ENCODE measurements at regions not wholly inside any gene's neighbourhood (a gene's known extent, or its start where the extent isn't known, plus 50 kb on each side); places are given as distances from the start of the nearest gene placed in this dataset.

DNA sequence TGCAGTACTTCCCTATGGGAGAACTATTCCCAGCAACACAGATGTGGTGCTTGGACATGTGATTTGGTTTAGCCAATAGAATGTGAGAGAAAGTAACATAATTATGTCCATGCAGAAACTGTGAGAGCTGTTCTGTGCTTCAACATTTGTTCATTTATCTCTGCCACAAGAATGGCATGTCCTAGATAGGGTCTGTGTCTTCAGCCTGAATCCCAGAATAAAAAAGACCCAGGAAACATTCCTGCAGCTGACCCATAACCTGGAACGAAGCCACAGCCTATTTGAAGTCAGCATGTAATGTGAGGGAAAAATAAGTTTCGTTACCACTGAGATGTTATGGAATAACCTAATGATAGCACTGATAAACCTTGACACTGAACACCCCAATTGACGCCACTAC, 552.0 kb upstream of the USP24 start:
- 13% methylated on average over 3 of the region's 3 CpGs for WGBS (ENCODE audit: insufficient coverage, insufficient replicate concordance, low lambda C conversion rate, missing lambda C conversion rate)
- in situ Hi-C loops (cut with MboI) (no loop called here), intact Hi-C loops (cut with micrococcal nuclease; ENCODE audit: unreplicated experiment) (no loop called here)
- ATAC-seq (no peak), DNase-seq (ENCODE audit: low read depth, low spot score) (no peak), FAIRE-seq (no peak)
- Histone ChIP-seq H3K4me1 (ENCODE audit: control insufficient read depth, insufficient read depth, low read length) (no peaks in the 10 kb centered on the region), H3K27ac (ENCODE audit: control insufficient read depth, insufficient read depth) (no peak overlapping the region), H2AFZ (ENCODE audit: control insufficient read depth, low read depth, low read length) (no peak overlapping the region), H3K27me3 (replicated peaks in 1 of 2; ENCODE audit: control insufficient read depth in 2 of 2, insufficient read depth in 2 of 2, low read length in 1 of 2) (no peaks in the 10 kb centered on the region), H3K9ac (ENCODE audit: control insufficient read depth, insufficient read depth, low read length) (no peak overlapping the region), H3K9me3 (replicated peaks; ENCODE audit: control insufficient read depth, insufficient read depth, low read length) (no peaks in the 10 kb centered on the region), H3K79me2 (ENCODE audit: control insufficient read depth, insufficient read depth, low read length) (no peaks in the 10 kb centered on the region), H3K36me3 (ENCODE audit: control insufficient read depth in 2 of 2, insufficient read depth in 2 of 2, low read length in 1 of 2) (no peaks in the 10 kb centered on the region), H3K4me3 (no peak overlapping the region), H4K20me1 (ENCODE audit: control insufficient read depth, insufficient read depth) (no peaks in the 10 kb centered on the region), H3K4me2 (ENCODE audit: control insufficient read depth, insufficient read depth) (no peak overlapping the region)
- BruUV-seq (replicated peaks) = no TSS peak
- ChIA-PET CTCF (no interaction called here), RAD21 (ENCODE audit: unreplicated experiment) (no interaction called here), POLR2A (no interaction called here), SMC1A (ENCODE audit: uncharacterized antibody, unreplicated experiment) (no interaction called here)
- TF ChIP-seq BMI1 (IDR thresholded peaks at IDR 0.05; ENCODE audit: borderline replicate concordance) (no peak), TARDBP (IDR thresholded peaks at IDR 0.05; ENCODE audit: borderline replicate concordance) (no peak), SMAD5 (IDR thresholded peaks at IDR 0.05; ENCODE audit: low read depth) (no peak), CEBPB (IDR thresholded peaks at IDR 0.05; ENCODE audit: borderline replicate concordance in 1 of 2, low read depth in 2 of 2, low read length in 2 of 2) (no peak), HDAC6 (IDR thresholded peaks at IDR 0.05; ENCODE audit: unreplicated experiment) (no peak), POLR2A (IDR thresholded peaks at IDR 0.05; ENCODE audit: low read depth, low read length) (no peak), RAD21 (IDR thresholded peaks at IDR 0.05; ENCODE audit: insufficient read depth, low read depth, low read length) (no peak), ZNF207 (IDR thresholded peaks at IDR 0.05; ENCODE audit: borderline replicate concordance) (no peak), ATF7 (IDR thresholded peaks at IDR 0.05; ENCODE audit: low read depth) (no peak), NFIC (IDR thresholded peaks at IDR 0.05; ENCODE audit: low read depth, low read length) (no peak), BRCA1 (IDR thresholded peaks at IDR 0.05; ENCODE audit: low read depth, low read length) (no peak), RAD51 (IDR thresholded peaks at IDR 0.05) (no peak), POLR2AphosphoS5 (IDR thresholded peaks at IDR 0.05; ENCODE audit: low read length) (no peak), SMARCA5 (IDR thresholded peaks at IDR 0.05) (no peak), TCF3 (IDR thresholded peaks at IDR 0.05; ENCODE audit: borderline replicate concordance, insufficient read depth, low read depth, low read length) (no peak)
- TF ChIP-seq, protein P1, sequence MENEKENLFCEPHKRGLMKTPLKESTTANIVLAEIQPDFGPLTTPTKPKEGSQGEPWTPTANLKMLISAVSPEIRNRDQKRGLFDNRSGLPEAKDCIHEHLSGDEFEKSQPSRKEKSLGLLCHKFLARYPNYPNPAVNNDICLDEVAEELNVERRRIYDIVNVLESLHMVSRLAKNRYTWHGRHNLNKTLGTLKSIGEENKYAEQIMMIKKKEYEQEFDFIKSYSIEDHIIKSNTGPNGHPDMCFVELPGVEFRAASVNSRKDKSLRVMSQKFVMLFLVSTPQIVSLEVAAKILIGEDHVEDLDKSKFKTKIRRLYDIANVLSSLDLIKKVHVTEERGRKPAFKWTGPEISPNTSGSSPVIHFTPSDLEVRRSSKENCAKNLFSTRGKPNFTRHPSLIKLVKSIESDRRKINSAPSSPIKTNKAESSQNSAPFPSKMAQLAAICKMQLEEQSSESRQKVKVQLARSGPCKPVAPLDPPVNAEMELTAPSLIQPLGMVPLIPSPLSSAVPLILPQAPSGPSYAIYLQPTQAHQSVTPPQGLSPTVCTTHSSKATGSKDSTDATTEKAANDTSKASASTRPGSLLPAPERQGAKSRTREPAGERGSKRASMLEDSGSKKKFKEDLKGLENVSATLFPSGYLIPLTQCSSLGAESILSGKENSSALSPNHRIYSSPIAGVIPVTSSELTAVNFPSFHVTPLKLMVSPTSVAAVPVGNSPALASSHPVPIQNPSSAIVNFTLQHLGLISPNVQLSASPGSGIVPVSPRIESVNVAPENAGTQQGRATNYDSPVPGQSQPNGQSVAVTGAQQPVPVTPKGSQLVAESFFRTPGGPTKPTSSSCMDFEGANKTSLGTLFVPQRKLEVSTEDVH (IDR thresholded peaks at IDR 0.05; ENCODE audit: low read depth, partially characterized antibody) = no peak
- TF ChIP-seq, protein P2, sequence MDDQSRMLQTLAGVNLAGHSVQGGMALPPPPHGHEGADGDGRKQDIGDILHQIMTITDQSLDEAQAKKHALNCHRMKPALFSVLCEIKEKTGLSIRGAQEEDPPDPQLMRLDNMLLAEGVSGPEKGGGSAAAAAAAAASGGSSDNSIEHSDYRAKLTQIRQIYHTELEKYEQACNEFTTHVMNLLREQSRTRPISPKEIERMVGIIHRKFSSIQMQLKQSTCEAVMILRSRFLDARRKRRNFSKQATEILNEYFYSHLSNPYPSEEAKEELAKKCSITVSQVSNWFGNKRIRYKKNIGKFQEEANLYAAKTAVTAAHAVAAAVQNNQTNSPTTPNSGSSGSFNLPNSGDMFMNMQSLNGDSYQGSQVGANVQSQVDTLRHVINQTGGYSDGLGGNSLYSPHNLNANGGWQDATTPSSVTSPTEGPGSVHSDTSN (IDR thresholded peaks at IDR 0.05; ENCODE audit: insufficient replicate concordance, low read depth, low read length) = no peak
- TF ChIP-seq, protein P3, sequence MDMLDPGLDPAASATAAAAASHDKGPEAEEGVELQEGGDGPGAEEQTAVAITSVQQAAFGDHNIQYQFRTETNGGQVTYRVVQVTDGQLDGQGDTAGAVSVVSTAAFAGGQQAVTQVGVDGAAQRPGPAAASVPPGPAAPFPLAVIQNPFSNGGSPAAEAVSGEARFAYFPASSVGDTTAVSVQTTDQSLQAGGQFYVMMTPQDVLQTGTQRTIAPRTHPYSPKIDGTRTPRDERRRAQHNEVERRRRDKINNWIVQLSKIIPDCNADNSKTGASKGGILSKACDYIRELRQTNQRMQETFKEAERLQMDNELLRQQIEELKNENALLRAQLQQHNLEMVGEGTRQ (IDR thresholded peaks at IDR 0.05; ENCODE audit: borderline replicate concordance, low read depth, low read length) = no peak
